CD4-positive, alpha-beta T cell (primary cell): ENCODE measurements at regions not wholly inside any gene's neighbourhood (a gene's known extent, or its start where the extent isn't known, plus 50 kb on each side); places are given as distances from the start of the nearest gene placed in this dataset.

Source experiments
- ATAC-seq: fragments of 200-7000 bp; cut with Tn5 transposase; one replicate; pipeline ENCODE4 v1.10.0; 2022; ENCODE audit warnings: mild to moderate bottlenecking; ENCODE audit not compliant: poor library complexity
- CTCF ChIA-PET: fragments of 350-600 bp; sonication (Branson Sonifier 250); formaldehyde crosslinking; loops from one replicate; lab custom pipeline; 2021; ENCODE audit warnings: antibody characterized with exemption, inconsistent platforms; lab: Charles Lee
- POLR2A ChIA-PET: fragments of 350-600 bp; sonication (Branson Sonifier 250); formaldehyde crosslinking; loops from one replicate; lab custom pipeline; 2021; ENCODE audit warnings: antibody characterized with exemption, inconsistent platforms; lab: Charles Lee
- DNase-seq, 14 experiments: peaks; one replicate each; pipeline ENCODE4 v3.0.0-alpha.2; 2013 to 2020; ENCODE audit warnings: mixed read lengths in 2 of 14
- H3K27ac ChIP-seq, 2 donors: one replicate each; pipeline versions ENCODE4 v1.5.1 to v1.7.0; 2013; ENCODE audit warnings: low read length in 2 of 2, low read depth in 1 of 2, mild to moderate bottlenecking in 1 of 2
- H3K27me3 ChIP-seq, 2 experiments: 1 replicate in 1 of 2; 2 replicates in 1 of 2; pipeline versions ENCODE4 v1.6.1 to v1.7.0; 2013; ENCODE audit warnings: low read length in 2 of 2, control low read depth in 1 of 2, mild to moderate bottlenecking in 1 of 2, moderate library complexity in 1 of 2; ENCODE audit not compliant: insufficient read depth in 2 of 2, control insufficient read depth in 1 of 2
- H3K36me3 ChIP-seq: one replicate; pipeline ENCODE4 v1.6.1; 2013; ENCODE audit warnings: low read length, control low read depth; ENCODE audit not compliant: insufficient read depth
- H3K4me1 ChIP-seq: one replicate; pipeline ENCODE4 v1.6.1; 2013; ENCODE audit warnings: low read length, control low read depth; ENCODE audit not compliant: insufficient read depth
- H3K4me3 ChIP-seq: one replicate; pipeline ENCODE4 v1.5.1; 2013; ENCODE audit warnings: mild to moderate bottlenecking, low read length, moderate library complexity
- H3K9me3 ChIP-seq, 2 experiments: 1 replicate in 1 of 2; 2 replicates in 1 of 2; pipeline versions ENCODE4 v1.6.1 to v1.7.0; 2013; ENCODE audit warnings: low read length in 2 of 2, mild to moderate bottlenecking in 2 of 2, control low read depth in 1 of 2, moderate library complexity in 1 of 2; ENCODE audit not compliant: control insufficient read depth in 1 of 2, insufficient read depth in 1 of 2
- H3K27ac Mint-ChIP-seq: one replicate; pipeline ENCODE4 v1.8.0; 2020; ENCODE audit warnings: mixed read lengths
- H3K27me3 Mint-ChIP-seq: one replicate; pipeline ENCODE4 v1.8.0; 2021; ENCODE audit warnings: mixed read lengths
- H3K36me3 Mint-ChIP-seq: one replicate; pipeline ENCODE4 v1.8.0; 2021; ENCODE audit warnings: low read depth, mixed read lengths
- H3K4me1 Mint-ChIP-seq: one replicate; pipeline ENCODE4 v1.8.0; 2021; ENCODE audit warnings: low read depth, mixed read lengths
- H3K4me3 Mint-ChIP-seq: one replicate; pipeline ENCODE4 v1.8.0; 2020; ENCODE audit warnings: mild to moderate bottlenecking, mixed read lengths
- H3K9me3 Mint-ChIP-seq: one replicate; pipeline ENCODE4 v1.8.0; 2020; ENCODE audit warnings: mixed read lengths
- intact Hi-C, 2 experiments: fragments of 100-400 bp; cut with DNase I in 1 of 2; cut with micrococcal nuclease in 1 of 2; formaldehyde crosslinking; loops; one replicate each; pipeline versions ENCODE4 v1.15.1 to v1.9.0; 2023 to 2025; cut with DNase I, micrococcal nuclease
- TF ChIP-seq, protein P1 (sequence below): fragments of 200-600 bp; IDR thresholded peaks from one replicate; pipeline ENCODE4 v1.8.0; 2022; ENCODE audit warnings: antibody characterized with exemption, mild to moderate bottlenecking

GRCh38 chr2:181318504-181319280, 138.5 kb upstream of the ITGA4 start:
- no peak for DNase-seq
- no peaks in the 10 kb centered on the region for H3K9me3 Mint-ChIP-seq
- Histone ChIP-seq H3K4me1 (peaks cover 5% of the 10 kb centered on the region), H3K27ac (no peak overlapping the region), H3K36me3 (no peaks in the 10 kb centered on the region), H3K9me3 (no peaks in the 10 kb centered on the region), H3K27me3 (no peaks in the 10 kb centered on the region), H3K4me3 (no peak overlapping the region)
- CTCF ChIA-PET, result interaction anchor here (1.1 kb wide), 1 partner anchor 139 kb away, joined by 3 read pairs; the partner anchor contains the start of gene ITGA4
- intact Hi-C loops, result no loop called here
- peaks cover 42% of the 10 kb centered on the region for H3K4me1 Mint-ChIP-seq
- H3K4me3 Mint-ChIP-seq, result no peak overlapping the region
- TF ChIP-seq, protein P1, sequence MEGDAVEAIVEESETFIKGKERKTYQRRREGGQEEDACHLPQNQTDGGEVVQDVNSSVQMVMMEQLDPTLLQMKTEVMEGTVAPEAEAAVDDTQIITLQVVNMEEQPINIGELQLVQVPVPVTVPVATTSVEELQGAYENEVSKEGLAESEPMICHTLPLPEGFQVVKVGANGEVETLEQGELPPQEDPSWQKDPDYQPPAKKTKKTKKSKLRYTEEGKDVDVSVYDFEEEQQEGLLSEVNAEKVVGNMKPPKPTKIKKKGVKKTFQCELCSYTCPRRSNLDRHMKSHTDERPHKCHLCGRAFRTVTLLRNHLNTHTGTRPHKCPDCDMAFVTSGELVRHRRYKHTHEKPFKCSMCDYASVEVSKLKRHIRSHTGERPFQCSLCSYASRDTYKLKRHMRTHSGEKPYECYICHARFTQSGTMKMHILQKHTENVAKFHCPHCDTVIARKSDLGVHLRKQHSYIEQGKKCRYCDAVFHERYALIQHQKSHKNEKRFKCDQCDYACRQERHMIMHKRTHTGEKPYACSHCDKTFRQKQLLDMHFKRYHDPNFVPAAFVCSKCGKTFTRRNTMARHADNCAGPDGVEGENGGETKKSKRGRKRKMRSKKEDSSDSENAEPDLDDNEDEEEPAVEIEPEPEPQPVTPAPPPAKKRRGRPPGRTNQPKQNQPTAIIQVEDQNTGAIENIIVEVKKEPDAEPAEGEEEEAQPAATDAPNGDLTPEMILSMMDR, result no peak
- no peak overlapping the region for H3K27ac Mint-ChIP-seq
- peak; percentile 34 for ATAC-seq
- POLR2A ChIA-PET, result interaction anchor here (0.6 to 2.0 kb wide), 10 partner anchors 9 to 397 kb away, joined by 3 to 8 read pairs (median 4); partner anchors contain the start of gene ITGA4
- H3K36me3 Mint-ChIP-seq, result no peaks in the 10 kb centered on the region
- no peaks in the 10 kb centered on the region for H3K27me3 Mint-ChIP-seq

GRCh38 chr2:181319286-181319685, 137.9 kb upstream of the ITGA4 start:
- intact Hi-C loops, result no loop called here
- Mint-ChIP-seq H3K36me3 (no peaks in the 10 kb centered on the region), H3K9me3 (no peaks in the 10 kb centered on the region), H3K4me1 (peaks cover 36% of the 10 kb centered on the region), H3K4me3 (no peak overlapping the region), H3K27ac (no peak overlapping the region), H3K27me3 (no peaks in the 10 kb centered on the region)
- H3K36me3 ChIP-seq, result no peaks in the 10 kb centered on the region
- TF ChIP-seq, protein P1, result no peak
- no peak for DNase-seq
- POLR2A ChIA-PET, result interaction anchor here (0.6 to 2.0 kb wide), 7 partner anchors 10 to 215 kb away, joined by 3 to 8 read pairs (median 4); partner anchors contain the start of gene ITGA4
- no peak for ATAC-seq
- peaks cover 4% of the 10 kb centered on the region for H3K4me1 ChIP-seq
- no peak overlapping the region for H3K4me3 ChIP-seq
- H3K27me3 ChIP-seq, result no peaks in the 10 kb centered on the region
- CTCF ChIA-PET, result interaction anchor here (0.8 to 1.6 kb wide), 3 partner anchors 10 to 138 kb away, joined by 3 to 4 read pairs (median 3); partner anchors contain the start of gene ITGA4
- no peak overlapping the region for H3K27ac ChIP-seq
- H3K9me3 ChIP-seq, result no peaks in the 10 kb centered on the region

GRCh38 chr2:181320638-181321037, 136.5 kb upstream of the ITGA4 start:
- Histone ChIP-seq H3K9me3 (no peaks in the 10 kb centered on the region), H3K27me3 (no peaks in the 10 kb centered on the region), H3K4me3 (no peak overlapping the region), H3K27ac (no peak overlapping the region), H3K4me1 (no peaks in the 10 kb centered on the region), H3K36me3 (no peaks in the 10 kb centered on the region)
- DNase-seq (no peak), ATAC-seq (no peak)
- TF ChIP-seq, protein P1, result no peak
- ChIA-PET POLR2A (interaction anchor here (0.7 to 1.6 kb wide), 5 partner anchors 9 to 136 kb away, joined by 3 to 4 read pairs (median 4); partner anchors contain the start of gene ITGA4), CTCF (interaction anchor here (1.6 kb wide), 1 partner anchor 11 kb away, joined by 4 read pairs; no protein-coding TSS in a partner anchor)
- Mint-ChIP-seq H3K4me3 (no peak overlapping the region), H3K27ac (no peak overlapping the region), H3K4me1 (peaks cover 28% of the 10 kb centered on the region), H3K36me3 (no peaks in the 10 kb centered on the region), H3K9me3 (no peaks in the 10 kb centered on the region), H3K27me3 (no peaks in the 10 kb centered on the region)
- intact Hi-C loops, result no loop called here
